A172 (cell line): ENCODE measurements at regions not wholly inside any gene's neighbourhood (a gene's known extent, or its start where the extent isn't known, plus 50 kb on each side); places are given as distances from the start of the nearest gene placed in this dataset.
A peak's percentile ranks its signal among the peaks of the same experiment; 100 is the strongest.

Experiments
- DNase-seq: peaks from one replicate; pipeline ENCODE4 v3.0.0-alpha.2; 2015; ENCODE audit warnings: low spot score

DNA sequence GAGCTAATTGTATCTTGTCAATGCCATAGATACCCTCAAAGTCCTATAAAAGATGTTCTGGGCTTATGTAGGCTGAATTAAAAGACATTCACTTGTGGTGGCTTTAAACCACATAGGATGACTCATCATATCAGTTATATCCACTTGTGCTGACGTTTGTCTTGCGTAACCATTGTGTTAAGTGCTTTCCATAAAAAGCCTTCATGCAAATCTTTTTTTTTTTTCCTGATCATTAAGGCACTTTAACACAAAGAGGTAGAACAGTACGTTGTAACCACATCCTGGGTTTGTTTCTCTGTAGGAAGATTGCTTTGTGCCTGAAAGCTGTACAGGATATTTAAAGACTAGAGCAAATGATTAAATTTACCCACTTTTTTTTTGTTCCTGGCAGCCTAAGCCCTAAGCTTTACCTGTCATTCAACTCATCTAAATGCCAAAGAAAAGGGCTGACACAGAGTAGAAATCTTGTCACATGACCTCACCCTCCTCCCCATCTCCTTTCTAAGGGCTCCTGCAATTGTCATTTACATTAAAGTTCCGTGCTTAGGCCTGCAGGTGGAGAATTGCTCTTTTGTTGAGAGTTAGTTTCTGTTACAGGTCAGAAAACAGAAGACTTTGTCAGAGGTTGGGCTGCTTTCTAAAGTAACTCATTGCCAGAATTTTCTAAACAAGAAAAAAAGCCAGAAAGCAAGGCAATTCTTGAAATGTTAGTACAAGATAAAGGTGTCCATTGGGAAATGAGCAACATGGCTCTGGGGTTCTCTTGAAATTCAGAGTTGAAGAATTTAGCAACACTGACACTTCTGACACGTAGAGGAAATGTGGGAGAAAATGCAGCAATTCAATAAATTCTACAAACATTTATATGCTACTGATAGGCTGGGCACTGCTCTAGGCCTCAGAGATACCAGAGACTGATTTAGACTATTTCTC, 555.6 kb downstream of the PPARGC1A start:
- peak; percentile 91 for DNase-seq

DNA sequence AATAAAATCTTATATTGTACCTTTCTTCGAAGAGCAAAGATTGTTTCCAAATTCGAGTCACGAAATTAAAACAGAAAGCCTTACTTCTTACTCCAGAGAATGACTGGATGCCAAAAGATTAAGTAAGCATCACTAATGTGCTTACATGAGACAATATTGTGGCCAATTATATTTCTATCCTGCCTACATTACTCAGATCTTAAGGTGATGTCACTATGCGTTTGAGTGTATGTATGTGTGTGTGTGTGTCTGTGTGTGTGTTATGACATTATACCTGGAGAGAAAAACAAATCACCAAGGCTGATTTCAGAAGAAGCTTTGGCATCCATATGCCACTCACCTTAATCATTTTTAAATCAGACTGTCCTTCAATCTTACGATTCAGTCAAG, 556.3 kb downstream of the PPARGC1A start:
- no peak for DNase-seq

DNA sequence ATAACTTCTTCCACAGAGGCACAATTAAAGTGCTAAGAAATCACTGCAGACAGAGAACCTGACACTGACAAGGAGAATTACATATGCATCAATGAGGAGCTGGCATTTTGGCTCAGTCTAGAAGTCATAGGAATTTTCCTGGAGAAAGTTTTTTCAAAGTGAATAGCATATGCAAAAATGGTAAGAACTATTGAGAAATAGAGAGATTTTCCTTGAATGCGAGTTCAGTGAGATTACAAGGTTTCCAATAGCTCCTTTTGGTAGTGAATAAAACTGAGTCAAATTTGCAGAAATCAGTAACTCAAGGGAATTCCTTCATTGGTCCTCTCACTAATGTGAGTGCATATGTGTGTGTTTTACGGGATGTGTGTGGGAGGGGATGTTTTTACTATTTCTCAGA, 557.5 kb downstream of the PPARGC1A start:
- DNase-seq, result no peak

DNA sequence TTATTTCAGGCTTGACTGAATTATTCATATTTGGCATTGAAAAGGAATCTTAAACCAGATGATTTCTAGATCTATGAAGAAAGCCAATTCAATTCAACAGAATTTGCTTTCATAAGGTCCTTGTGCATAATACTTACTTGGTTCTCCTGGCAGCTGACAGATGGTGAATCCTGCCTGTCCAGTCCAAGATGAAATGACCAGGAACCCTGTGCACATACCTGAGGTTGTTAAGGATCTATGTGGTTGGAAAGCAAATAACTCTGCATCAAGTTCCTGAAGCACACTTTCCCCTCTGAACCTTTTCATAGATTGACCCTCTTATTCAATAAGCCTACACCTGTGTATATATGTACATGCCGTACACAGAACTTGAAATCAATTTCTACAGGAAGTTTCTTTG, 562.7 kb downstream of the PPARGC1A start:
- no peak for DNase-seq

DNA sequence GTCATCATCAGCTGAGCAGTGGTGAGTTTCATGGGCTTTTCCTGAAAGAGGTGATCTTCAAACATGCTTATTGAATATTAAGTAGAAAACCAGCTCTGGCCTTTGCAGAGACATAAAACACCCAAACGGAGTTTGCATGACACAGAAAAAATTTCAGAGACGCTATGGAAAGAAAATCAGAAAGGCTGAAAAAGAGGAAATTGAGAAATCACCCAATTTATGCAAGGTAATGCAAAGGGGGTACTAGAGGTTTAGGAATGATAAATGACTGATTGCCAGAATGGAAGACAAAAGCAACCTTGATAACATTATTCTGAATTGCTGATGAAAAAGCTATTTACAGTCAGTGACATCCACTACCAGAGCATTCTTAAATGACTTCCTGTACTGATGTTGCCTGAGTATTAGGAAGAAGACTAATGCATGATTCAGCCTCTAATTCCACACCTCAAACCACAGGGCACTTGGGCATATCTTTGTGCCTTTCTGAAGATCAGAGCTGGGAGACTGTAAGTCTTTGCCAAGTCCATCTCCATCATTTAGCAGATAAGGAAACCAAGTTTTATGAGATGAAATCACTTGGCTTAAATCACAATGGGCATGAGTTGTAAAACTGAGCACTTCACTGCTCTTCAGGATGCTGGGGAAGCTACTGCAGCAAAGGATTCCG, 565.7 kb downstream of the PPARGC1A start:
- peak; percentile 98 for DNase-seq

DNA sequence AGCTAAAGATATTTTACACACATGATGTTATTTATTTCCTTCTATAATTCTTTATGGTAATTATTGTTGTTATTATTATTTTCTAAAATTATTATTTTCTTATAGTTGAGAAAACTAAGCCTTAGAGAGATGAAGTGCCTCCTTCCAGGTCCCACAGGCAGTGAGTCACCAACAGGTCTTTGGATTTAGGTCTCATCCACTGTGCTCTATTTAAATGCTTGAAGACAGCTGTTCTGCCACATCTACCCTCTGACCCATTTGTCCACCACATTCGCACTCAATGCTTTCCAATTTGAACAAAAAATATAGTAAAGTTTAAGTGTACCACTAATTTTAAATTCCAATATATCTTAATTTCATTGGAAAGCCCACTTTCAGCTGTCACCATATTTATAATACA, 566.4 kb downstream of the PPARGC1A start:
- no peak for DNase-seq

DNA sequence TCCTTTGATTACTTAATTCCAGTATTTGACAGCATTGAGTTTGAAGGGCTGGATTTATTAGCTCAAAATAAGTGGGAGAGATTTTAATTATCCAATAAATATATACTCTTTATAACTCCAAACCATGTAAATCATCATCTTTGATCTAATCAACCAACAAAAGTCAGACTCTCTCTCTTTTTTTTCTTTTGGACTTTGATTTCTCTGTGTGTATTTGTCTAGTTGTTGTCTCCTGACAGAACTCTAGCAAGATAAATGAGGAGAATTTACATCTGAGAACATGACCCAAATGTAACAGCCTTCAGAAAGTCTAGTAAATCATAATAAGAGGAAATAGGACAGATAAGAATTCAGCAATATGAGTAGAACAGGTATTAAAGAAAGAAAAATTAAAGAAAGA, 567.1 kb downstream of the PPARGC1A start:
- DNase-seq, result no peak

DNA sequence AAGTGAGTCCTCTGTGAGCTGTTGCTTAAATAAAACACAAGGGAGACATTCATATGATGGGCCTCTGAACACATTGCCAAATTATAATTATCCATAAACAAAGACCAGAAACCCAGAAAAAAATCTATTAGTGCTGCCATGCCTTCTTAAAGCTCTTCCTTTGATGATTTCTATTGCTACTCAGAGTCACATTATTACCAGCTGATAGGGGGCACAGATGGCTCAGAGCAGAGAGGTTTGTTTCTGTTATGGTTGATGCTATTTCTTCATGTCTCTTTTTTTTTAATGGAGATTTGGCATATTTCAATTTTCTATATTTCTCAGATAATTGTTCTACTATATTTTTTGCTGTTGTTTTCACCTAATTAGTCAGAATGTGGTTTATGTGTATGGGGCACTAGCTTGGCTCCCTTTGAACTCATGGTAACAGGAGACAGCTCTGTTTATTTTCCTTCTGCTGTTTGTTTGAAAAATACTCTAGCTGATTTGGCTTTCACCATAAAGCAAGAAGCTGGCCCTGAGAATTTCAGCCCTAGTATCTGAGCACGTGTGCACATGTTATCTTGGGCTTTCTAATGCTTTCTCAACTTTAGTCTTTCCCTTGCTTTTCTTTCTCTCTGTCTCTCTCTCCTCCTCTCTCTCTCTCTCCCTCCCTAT, 568.8 kb downstream of the PPARGC1A start:
- no peak for DNase-seq

DNA sequence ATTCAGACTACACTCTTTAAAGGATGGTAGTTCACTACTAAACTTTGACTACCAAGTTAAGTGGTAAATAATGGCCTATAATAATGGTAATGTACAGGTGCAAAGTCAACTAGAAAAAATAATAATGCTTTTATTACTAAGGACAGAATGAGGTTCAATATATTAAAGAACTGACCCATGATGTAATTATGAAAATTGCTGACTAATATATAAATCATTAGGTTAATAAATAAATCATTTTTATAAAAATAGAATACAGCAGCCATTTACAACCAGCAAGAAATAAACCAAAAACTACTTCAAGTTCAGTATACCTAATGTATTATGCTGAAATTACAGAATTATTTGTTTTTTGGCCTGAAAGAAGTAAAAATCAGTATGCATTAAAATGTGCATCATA, 577.2 kb downstream of the PPARGC1A start:
- no peak for DNase-seq

DNA sequence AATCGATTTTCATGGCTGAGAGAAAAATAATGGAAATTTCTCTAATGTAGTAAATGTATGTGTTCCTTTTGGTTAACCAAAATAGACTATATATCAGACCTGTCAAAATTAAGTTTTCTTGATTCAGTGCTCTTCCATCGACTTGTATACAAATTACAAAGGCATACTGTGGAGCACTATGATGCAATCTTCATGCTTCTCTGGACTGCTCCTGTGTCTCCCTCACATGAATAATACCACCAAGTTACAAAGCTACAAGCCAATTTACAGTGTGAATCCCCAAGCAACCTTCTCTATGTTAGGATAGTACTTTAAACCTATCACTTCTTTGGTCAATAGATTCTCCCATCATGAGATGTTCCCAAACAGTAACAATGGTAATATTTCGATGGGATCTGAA, 577.9 kb downstream of the PPARGC1A start:
- DNase-seq, result no peak

DNA sequence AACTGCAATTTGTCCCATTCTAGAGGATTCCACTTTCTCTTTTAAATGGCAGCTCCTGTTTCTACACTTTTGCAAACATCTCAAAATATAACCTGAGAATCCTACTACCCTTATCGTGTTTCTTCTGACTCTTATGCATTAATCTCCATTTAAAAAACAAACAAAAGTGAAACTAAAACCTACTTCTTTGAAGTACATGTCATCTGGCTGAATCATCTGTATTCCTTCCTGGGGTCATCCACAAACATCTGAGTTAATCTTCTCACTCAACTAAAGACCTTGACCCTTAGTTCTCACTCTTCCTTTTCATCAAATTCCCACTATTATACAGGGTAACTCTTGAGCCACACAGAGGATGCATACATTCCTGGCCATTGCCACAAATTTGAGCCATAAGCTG, 584.8 kb downstream of the PPARGC1A start:
- peak; percentile 11 for DNase-seq

DNA sequence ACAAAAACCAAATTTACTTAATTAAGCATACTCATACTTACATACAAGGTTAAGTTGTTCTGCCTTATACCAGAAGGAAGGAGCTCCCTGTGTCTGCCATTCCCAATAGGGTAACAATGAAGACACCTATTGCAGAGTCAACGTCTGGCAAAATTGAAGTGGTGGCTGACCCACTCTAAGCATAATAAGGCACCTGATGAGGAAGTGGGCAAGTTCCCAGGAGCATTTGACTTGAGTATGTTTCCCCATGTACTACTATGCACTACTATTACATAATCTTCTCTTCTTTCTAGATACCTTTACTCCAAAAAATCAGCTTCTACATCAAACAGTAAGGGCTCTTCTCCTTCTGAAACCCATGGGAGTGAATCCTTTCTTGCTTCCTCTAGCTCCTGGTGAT, 591.5 kb downstream of the PPARGC1A start:
- no peak for DNase-seq

DNA sequence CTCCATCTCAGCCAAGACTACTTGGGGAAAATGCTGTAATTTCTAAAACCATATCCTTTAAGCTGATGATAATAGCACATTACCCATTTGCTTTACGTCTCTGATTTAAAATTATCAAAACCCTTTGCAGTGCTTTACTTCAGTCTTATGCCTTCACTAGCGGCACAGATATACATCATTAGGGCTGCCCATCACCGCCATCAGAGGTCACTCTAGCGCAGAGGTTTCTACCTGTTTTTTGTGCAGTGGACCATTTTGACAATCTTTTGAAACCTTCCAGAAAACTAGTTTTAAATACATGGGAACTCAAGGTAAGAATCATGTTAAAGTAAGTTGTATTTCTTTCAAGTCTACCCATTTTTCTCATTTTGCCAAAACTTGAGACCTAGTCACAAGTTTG, 592.5 kb downstream of the PPARGC1A start:
- DNase-seq, result no peak

DNA sequence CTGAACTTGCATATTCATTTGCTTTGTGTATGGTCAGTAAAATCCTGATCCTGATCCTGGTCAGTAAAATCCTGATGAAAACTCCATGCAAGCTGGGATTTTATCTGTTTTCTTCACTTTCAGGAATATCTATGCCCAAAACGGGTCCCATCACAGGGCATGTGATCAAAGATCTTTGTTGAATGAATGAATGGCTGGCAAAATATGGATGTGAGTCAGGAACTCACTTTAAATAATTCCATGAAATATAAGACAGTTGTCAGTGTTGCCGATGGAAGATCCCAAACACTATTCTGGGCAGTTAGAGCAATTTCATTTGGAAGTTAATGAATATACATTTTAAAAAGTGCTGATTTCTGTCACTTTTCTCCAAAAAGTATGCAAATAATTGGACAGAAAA, 598.4 kb downstream of the GBA3 start:
- no peak for DNase-seq

DNA sequence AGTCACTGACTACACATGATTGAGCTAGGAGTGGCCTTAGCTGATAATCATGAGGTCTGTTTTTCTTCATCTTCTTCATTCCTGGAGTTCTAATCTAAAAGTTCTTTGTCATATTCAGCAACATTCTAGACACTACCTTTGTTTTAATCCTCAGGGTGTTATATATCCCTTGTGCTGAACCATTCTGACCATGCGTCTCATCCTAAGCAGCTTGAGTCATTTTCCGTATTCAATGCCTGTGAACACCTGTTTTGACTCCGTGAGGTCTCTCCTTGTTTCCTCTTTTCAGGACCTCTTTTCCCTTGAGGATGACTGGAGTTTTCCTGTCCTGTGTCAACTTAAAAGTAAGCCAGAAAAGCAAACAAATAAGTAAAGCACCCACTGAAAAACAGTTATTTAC, 597.9 kb downstream of the GBA3 start:
- DNase-seq, result peak; percentile 71

DNA sequence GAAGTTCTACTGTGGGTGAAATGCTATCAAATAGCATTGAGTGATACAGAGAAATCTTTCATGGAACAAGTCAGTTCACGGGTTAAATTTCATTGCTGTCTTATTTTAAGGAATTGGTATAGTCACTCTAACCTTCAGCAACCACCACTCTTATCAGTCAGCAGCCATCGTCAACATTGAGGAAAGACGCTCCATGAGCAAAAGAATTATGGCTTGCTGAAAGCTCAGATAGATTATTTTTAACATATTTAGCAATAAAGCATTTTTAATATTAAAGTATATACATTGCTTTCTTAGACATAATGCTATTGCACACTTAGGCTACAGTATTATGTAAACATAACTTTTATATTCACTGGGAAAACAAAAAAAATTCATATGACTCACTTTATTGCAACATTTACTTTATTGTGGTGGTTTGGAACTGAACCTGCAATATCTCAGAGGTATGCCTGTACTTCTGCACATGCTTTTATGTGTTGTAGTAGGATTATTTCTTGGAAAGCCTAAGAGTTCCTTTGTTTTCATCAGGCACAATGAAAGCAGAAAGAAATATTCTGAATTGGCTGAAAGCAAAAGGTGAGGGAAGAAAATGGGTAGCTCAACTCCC, 586.7 kb downstream of the GBA3 start:
- peak; percentile 15 for DNase-seq

DNA sequence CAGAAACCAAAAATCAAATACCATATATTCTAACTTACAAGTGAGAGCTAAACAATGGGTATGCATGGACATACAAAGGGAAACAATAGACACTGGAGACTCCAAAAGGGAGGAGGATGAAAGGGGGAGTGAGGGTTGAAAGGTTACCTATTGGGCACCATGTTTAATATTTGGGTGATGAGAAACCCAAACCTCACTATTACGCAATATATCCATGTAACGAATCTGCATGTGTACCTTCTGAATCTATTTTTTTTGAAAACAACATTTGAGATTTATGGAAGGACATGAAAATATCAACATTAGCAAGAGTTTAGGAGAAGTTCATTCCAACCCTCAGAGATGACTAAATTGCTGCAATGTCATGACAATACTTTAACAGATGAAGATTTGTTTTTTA, 586.1 kb downstream of the GBA3 start:
- DNase-seq, result no peak

DNA sequence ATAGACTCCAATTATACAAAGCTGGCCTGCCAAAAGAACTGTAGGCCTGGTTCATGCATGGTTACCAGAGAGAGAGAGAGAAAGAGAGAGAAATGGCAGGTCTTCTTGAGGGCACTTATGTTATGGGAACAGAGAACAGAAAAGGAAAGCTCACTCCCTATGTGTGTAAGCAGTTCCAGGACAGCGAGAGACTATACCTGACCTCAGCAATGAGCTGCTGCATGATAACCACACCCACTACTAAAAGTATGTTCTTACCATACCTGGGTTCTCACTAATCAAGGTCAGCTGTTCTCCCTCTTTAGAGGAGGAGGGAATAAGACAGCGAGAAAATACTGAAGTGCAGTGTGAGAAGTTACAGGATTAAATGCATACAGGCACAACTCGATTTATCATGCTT, 583.3 kb downstream of the GBA3 start:
- DNase-seq, result no peak

DNA sequence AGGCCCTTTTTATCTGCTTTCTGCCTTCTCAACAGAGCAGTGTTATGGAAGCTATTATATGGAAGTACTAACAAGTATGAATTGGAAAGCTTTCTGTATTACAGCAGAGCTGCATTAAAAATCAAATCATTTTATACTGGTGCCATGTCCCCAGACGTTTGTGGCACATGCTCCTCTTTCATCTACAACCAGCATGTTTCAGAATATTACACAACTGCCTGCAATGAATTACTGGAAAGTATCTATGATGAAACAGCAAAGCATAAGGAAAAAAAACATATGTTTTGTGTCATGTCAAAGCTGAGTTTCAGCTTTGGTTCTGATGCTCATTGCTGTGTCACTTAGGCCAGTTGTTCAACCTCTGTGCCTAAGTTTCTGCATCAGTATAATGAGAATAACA, 576.8 kb downstream of the GBA3 start:
- DNase-seq, result no peak

DNA sequence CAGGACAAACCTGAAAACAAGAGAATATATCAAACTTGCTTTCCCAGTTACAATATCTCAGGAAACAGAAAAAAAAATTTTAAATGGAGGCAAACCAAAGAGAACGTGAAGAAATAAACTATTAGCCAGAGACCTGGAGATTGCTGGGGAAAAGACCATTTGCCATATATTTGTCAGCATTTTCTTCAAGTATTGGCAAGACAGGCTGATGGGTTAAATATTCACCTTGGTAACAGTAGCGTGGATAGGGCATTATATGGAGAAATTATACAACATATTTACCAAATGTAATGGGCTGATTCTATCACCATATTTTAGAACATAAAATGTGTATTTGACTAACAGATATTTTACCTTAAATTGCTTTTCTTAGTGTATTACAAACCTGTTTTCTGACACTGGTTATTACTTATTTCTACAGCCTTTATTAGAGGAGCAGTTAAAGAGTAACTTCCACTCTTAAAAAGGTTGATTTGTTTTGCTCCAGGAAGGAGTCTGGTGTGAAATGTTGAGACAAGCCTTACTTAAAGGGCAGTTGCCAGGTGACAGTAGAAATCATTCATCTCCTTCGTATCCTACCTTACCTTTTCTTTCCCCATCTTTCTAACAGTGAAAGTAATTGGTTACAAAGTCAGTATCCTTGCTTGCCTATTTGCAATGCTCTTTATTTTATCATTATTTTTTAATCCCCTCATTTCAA, 575.5 kb downstream of the GBA3 start:
- no peak for DNase-seq

DNA sequence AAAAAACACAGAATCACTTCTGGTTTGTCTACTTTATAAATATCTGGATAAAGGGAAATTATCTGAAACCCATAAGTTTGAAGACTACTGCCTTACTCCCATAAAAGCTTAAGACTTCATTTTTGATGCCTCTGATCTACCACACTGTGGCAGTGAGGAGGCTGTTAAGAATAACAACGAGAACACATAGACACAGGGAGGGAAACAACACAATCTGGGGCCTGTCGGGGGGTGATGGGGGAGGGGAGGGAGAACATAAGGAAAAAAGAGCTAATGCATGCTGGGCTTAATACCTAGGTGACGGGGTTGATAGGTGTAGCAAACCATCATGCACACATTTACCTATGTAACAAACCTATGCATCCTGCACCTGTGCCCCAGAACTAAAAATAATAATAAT, 573.7 kb downstream of the GBA3 start:
- no peak for DNase-seq

DNA sequence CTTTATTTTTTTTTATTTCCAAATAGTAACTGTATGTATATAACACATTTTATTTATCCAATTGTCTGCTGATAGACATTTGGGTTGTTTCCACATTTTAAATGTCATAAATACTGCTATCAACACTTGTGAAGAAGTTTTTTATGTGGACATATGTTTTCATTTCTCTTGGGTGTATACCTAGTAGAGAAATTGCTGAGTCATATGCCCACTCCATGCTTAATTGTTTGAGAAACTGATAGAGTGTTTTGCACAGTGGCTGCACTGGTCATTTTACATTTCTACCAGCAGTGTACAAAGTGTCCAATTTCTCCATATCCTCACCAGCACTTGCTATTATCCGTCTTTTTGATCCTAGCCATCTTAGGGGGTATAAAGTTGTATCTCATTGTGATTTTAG, 567.8 kb downstream of the GBA3 start:
- DNase-seq, result no peak
